WTC11 (cell line): ENCODE measurements at regions not wholly inside any gene's neighbourhood (a gene's known extent, or its start where the extent isn't known, plus 50 kb on each side); places are given as distances from the start of the nearest gene placed in this dataset.

Experiments
- CTCF ChIP-seq: fragments of 200-600 bp; IDR thresholded peaks from 2 replicates; pipeline ENCODE4 v1.8.0; 2022; ENCODE audit warnings: antibody characterized with exemption
- ESRRA ChIP-seq: sonication (generic); formaldehyde crosslinking; IDR thresholded peaks from 2 replicates; pipeline ENCODE4 v1.8.1; 2022; ENCODE audit warnings: mild to moderate bottlenecking, missing genetic modification reagents, borderline replicate concordance
- FOXP4 ChIP-seq: sonication (generic); formaldehyde crosslinking; IDR thresholded peaks from 2 replicates; pipeline ENCODE4 v1.8.0; 2022; ENCODE audit warnings: mild to moderate bottlenecking, missing genetic modification reagents
- NFYB ChIP-seq: sonication (generic); formaldehyde crosslinking; conservative IDR thresholded peaks from 2 replicates; pipeline ENCODE4 v1.8.0; 2022; ENCODE audit warnings: low read depth, missing genetic modification reagents
- NR1H2 ChIP-seq: sonication (generic); formaldehyde crosslinking; IDR thresholded peaks from 2 replicates; pipeline ENCODE4 v1.9.0; 2021; ENCODE audit warnings: mild to moderate bottlenecking, moderate library complexity, missing genetic modification reagents
- SP1 ChIP-seq: sonication (generic); formaldehyde crosslinking; conservative IDR thresholded peaks from 2 replicates; pipeline ENCODE4 v1.8.1; 2022; ENCODE audit warnings: missing genetic modification reagents
- USF2 ChIP-seq: sonication (generic); formaldehyde crosslinking; IDR thresholded peaks from 2 replicates; pipeline ENCODE4 v1.8.1; 2023; ENCODE audit warnings: mild to moderate bottlenecking, missing genetic modification reagents, moderate library complexity
- ZNF416 ChIP-seq: fragments of 250-450 bp; sonication (Bioruptor Pico); IDR thresholded peaks from 2 replicates; pipeline ENCODE4 v1.9.0; 2021; ENCODE audit warnings: mild to moderate bottlenecking, inconsistent platforms

GRCh38 chr2:122528958-122529705 is 773.7 kb downstream of the TSN start:
- TF ChIP-seq FOXP4 (CRISPR knock-in tag) (no peak), CTCF (no peak), NFYB (CRISPR knock-in tag) (no peak), SP1 (no peak), NR1H2 (no peak), ZNF416 (CRISPR knock-in tag) (no peak), USF2 (CRISPR knock-in tag) (no peak), ESRRA (no peak)
